ENCODE measurements at regions not wholly inside any gene's neighbourhood (a gene's known extent, or its start where the extent isn't known, plus 50 kb on each side); places are given as distances from the start of the nearest gene placed in this dataset.

- Histone ChIP-seq H3F3A (ENCODE audit: low read length, unreplicated experiment) (no peaks in the 10 kb centered on the region), H4K20me1 (ENCODE audit: low read length) (no peaks in the 10 kb centered on the region), H3K4me2 (ENCODE audit: low read length) (no peak overlapping the region), H3K9ac (ENCODE audit: low read length) (no peak overlapping the region), H3K4me3 (ENCODE audit: low read length) (no peak overlapping the region), H2AFZ (ENCODE audit: low read length) (no peak overlapping the region), H3K79me2 (ENCODE audit: low read length) (no peaks in the 10 kb centered on the region), H3K4me1 (ENCODE audit: insufficient read depth, low read length) (no peaks in the 10 kb centered on the region), H3K36me3 (ENCODE audit: low read depth, low read length) (no peaks in the 10 kb centered on the region), H3K27me3 (ENCODE audit: low read length) (no peaks in the 10 kb centered on the region), H3K9me2 (replicated peaks; ENCODE audit: low read length) (no peaks in the 10 kb centered on the region), H3K9me3 (ENCODE audit: low read length) (no peaks in the 10 kb centered on the region), H3K27ac (ENCODE audit: low read length) (no peak overlapping the region)
- intact Hi-C loops (cut with micrococcal nuclease) = no loop called here
- BruUV-seq (replicated peaks) = no TSS peak
- no peak for TF ChIP-seq EZH2 (IDR thresholded peaks at IDR 0.05; ENCODE audit: low read length, unreplicated experiment)
- no peak for TF ChIP-seq CTCF (conservative IDR thresholded peaks at IDR 0.05; ENCODE audit: low read depth, low read length)
- POLR2A ChIA-PET (ENCODE audit: unreplicated experiment) = no interaction called here
- no peak for ATAC-seq
- CTCF ChIA-PET = no interaction called here
- DNase-seq = no peak
Measured at GRCh38 chr2:76128622-76129021, 417.9 kb upstream of the GCFC2 start.

GRCh38 chr2:76120176-76120575, 409.5 kb upstream of the GCFC2 start:
- CTCF ChIA-PET = no interaction called here

GRCh38 chr2:76089683-76090082, 379.0 kb upstream of the GCFC2 start:
- no peaks in the 10 kb centered on the region for H3K27me3 ChIP-seq (ENCODE audit: low read length)
- no peak for TF ChIP-seq EZH2phosphoT487 (IDR thresholded peaks at IDR 0.05; ENCODE audit: borderline replicate concordance, low read length)
- TF ChIP-seq CTCF (conservative IDR thresholded peaks at IDR 0.05; ENCODE audit: low read depth, low read length) = no peak
- no peak for TF ChIP-seq EZH2 (IDR thresholded peaks at IDR 0.05; ENCODE audit: low read length, unreplicated experiment)
- CTCF ChIA-PET = no interaction called here
- POLR2A ChIA-PET (ENCODE audit: unreplicated experiment) = no interaction called here
- no TSS peak for BruUV-seq (replicated peaks)
- H3K79me2 ChIP-seq (ENCODE audit: low read length) = no peaks in the 10 kb centered on the region
- no peak overlapping the region for H3K4me3 ChIP-seq (ENCODE audit: low read length)
- H3K9me2 ChIP-seq (replicated peaks; ENCODE audit: low read length) = no peaks in the 10 kb centered on the region; the same call in 1 of the 2 replicates
- H4K20me1 ChIP-seq (ENCODE audit: low read length) = no peaks in the 10 kb centered on the region
- H3K36me3 ChIP-seq (ENCODE audit: low read depth, low read length) = no peaks in the 10 kb centered on the region
- no peak overlapping the region for H3K9ac ChIP-seq (ENCODE audit: low read length)
- ATAC-seq = no peak
- no peak overlapping the region for H2AFZ ChIP-seq (ENCODE audit: low read length)
- DNase-seq = no peak
- H3K27ac ChIP-seq (ENCODE audit: low read length) = no peak overlapping the region
- no peaks in the 10 kb centered on the region for H3K4me1 ChIP-seq (ENCODE audit: insufficient read depth, low read length)
- H3F3A ChIP-seq (ENCODE audit: low read length, unreplicated experiment) = no peaks in the 10 kb centered on the region
- no peaks in the 10 kb centered on the region for H3K9me3 ChIP-seq (ENCODE audit: low read length)
- intact Hi-C loops (cut with micrococcal nuclease) = no loop called here
- H3K4me2 ChIP-seq (ENCODE audit: low read length) = no peak overlapping the region

More at GRCh38 chr2:76120176-76120575, 409.5 kb upstream of the GCFC2 start:
- Histone ChIP-seq H3K4me1 (ENCODE audit: insufficient read depth, low read length) (no peaks in the 10 kb centered on the region), H3F3A (ENCODE audit: low read length, unreplicated experiment) (no peaks in the 10 kb centered on the region), H3K9me3 (ENCODE audit: low read length) (no peaks in the 10 kb centered on the region), H3K4me2 (ENCODE audit: low read length) (no peak overlapping the region), H3K9ac (ENCODE audit: low read length) (no peak overlapping the region), H3K36me3 (ENCODE audit: low read depth, low read length) (no peaks in the 10 kb centered on the region), H2AFZ (ENCODE audit: low read length) (no peak overlapping the region), H4K20me1 (ENCODE audit: low read length) (no peaks in the 10 kb centered on the region), H3K79me2 (ENCODE audit: low read length) (no peaks in the 10 kb centered on the region), H3K4me3 (ENCODE audit: low read length) (no peak overlapping the region), H3K9me2 (replicated peaks; ENCODE audit: low read length) (no peaks in the 10 kb centered on the region), H3K27me3 (ENCODE audit: low read length) (no peaks in the 10 kb centered on the region), H3K27ac (ENCODE audit: low read length) (no peak overlapping the region)
- intact Hi-C loops (cut with micrococcal nuclease) = no loop called here
- no peak for ATAC-seq
- TF ChIP-seq CTCF (conservative IDR thresholded peaks at IDR 0.05; ENCODE audit: low read depth, low read length) (no peak), EZH2phosphoT487 (IDR thresholded peaks at IDR 0.05; ENCODE audit: borderline replicate concordance, low read length) (no peak), EZH2 (IDR thresholded peaks at IDR 0.05; ENCODE audit: low read length, unreplicated experiment) (no peak)
- POLR2A ChIA-PET (ENCODE audit: unreplicated experiment) = no interaction called here
- BruUV-seq (replicated peaks) = no TSS peak
- no peak for DNase-seq
